Thyroid gland (tissue), 4 donors: ENCODE measurements at regions not wholly inside any gene's neighbourhood (a gene's known extent, or its start where the extent isn't known, plus 50 kb on each side); places are given as distances from the start of the nearest gene placed in this dataset.

Experiments
- DNase-seq, 2 donors: peaks; one replicate each; pipeline ENCODE4 v3.0.0-alpha.2; 2019
- H3K27ac ChIP-seq, 3 donors: fragments of 200-600 bp; sonication (generic); 1 replicate in 2 of 3; 2 replicates in 1 of 3; pipeline ENCODE4 v1.5.1; 2016 to 2019; ENCODE audit warnings: mild to moderate bottlenecking in 1 of 3, moderate library complexity in 1 of 3
- H3K27me3 ChIP-seq: fragments of 200-600 bp; sonication (generic); one replicate; pipeline ENCODE4 v1.5.1; 2019
- H3K36me3 ChIP-seq, 2 donors: fragments of 200-600 bp; sonication (generic); one replicate each; pipeline ENCODE4 v1.5.1; 2016 to 2019
- H3K4me1 ChIP-seq, 2 donors: fragments of 200-600 bp; sonication (generic); one replicate each; pipeline ENCODE4 v1.5.1; 2017 to 2019
- H3K4me3 ChIP-seq, 3 donors: fragments of 200-600 bp; sonication (generic); replicated peaks in 1 of 3; 1 replicate in 2 of 3; 2 replicates in 1 of 3; pipeline ENCODE4 v1.5.1; 2016; ENCODE audit warnings: mild to moderate bottlenecking in 1 of 3
- H3K9me3 ChIP-seq: fragments of 200-600 bp; sonication (generic); one replicate; pipeline ENCODE4 v1.5.1; 2017
- CTCF ChIP-seq, 6 experiments: fragments of 200-600 bp in 3 of 6; fragments of 450-650 bp in 3 of 6; sonication (generic) in 3 of 6; IDR thresholded peaks; one replicate each; pipeline ENCODE4 v1.5.1; 2016 to 2019; ENCODE audit warnings: antibody characterized with exemption in 6 of 6, mild to moderate bottlenecking in 2 of 6, inconsistent platforms in 1 of 6, moderate library complexity in 1 of 6
- POLR2A ChIP-seq, 2 donors: fragments of 450-650 bp; IDR thresholded peaks; one replicate each; pipeline ENCODE4 v1.6.1; 2017; ENCODE audit warnings: antibody characterized with exemption in 2 of 2, mild to moderate bottlenecking in 2 of 2, moderate library complexity in 1 of 2
- WGBS, 2 donors: methylation state at CpG; one replicate each; pipeline ENCODE4 v1.1.5; 2017; 5-methylcytosine and 5-hydroxymethylcytosine counted together
- intact Hi-C: fragments of 100-400 bp; cut with DNase I; formaldehyde crosslinking; loops from one replicate; pipeline ENCODE4 v1.15.1; 2023

GRCh38 chr6:84916704-84917103 is 152.3 kb upstream of the TBX18 start:
- no peaks in the 10 kb centered on the region for H3K27me3 ChIP-seq
- H3K36me3 ChIP-seq = no peaks in the 10 kb centered on the region
- intact Hi-C loops = no loop called here
- DNase-seq = no peak
- WGBS, 2 donors = 73 to 77% methylated on average over 3 of the region's 3 CpGs
- no peaks in the 10 kb centered on the region for H3K9me3 ChIP-seq
- H3K4me1 ChIP-seq = no peaks in the 10 kb centered on the region
- TF ChIP-seq CTCF (IDR thresholded peaks at IDR 0.05) = no peak
- no peak for TF ChIP-seq POLR2A (IDR thresholded peaks at IDR 0.05)
- H3K4me3 ChIP-seq = no peak overlapping the region
- H3K27ac ChIP-seq = no peak overlapping the region

- 60 to 71% methylated on average over 12 of the region's 12 CpGs for WGBS, 2 donors
- no peak for DNase-seq
- H3K36me3 ChIP-seq = no peaks in the 10 kb centered on the region
- H3K4me1 ChIP-seq = no peaks in the 10 kb centered on the region
- no peaks in the 10 kb centered on the region for H3K27me3 ChIP-seq
- no peaks in the 10 kb centered on the region for H3K9me3 ChIP-seq
- no peak overlapping the region for H3K4me3 ChIP-seq
- no peak overlapping the region for H3K27ac ChIP-seq
- intact Hi-C loops = no loop called here
- TF ChIP-seq POLR2A (IDR thresholded peaks at IDR 0.05) (no peak), CTCF (IDR thresholded peaks at IDR 0.05) (no peak)
Observed at GRCh38 chr6:84912472-84913322, 148.3 kb upstream of the TBX18 start.

GRCh38 chr6:84910906-84911607 is 146.7 kb upstream of the TBX18 start:
- no peak for DNase-seq
- Histone ChIP-seq H3K36me3 (no peaks in the 10 kb centered on the region), H3K4me3 (no peak overlapping the region), H3K27ac (no peak overlapping the region), H3K27me3 (no peaks in the 10 kb centered on the region), H3K4me1 (no peaks in the 10 kb centered on the region), H3K9me3 (no peaks in the 10 kb centered on the region)
- no peak for TF ChIP-seq CTCF (IDR thresholded peaks at IDR 0.05)
- TF ChIP-seq POLR2A (IDR thresholded peaks at IDR 0.05) = no peak
- intact Hi-C loops = no loop called here
- WGBS, 2 donors = 74 to 79% methylated on average over 2 of the region's 2 CpGs

- H3K27me3 ChIP-seq = no peaks in the 10 kb centered on the region
- no peak for TF ChIP-seq POLR2A (IDR thresholded peaks at IDR 0.05)
- no peak for DNase-seq
- no peaks in the 10 kb centered on the region for H3K9me3 ChIP-seq
- no peaks in the 10 kb centered on the region for H3K4me1 ChIP-seq
- no peaks in the 10 kb centered on the region for H3K36me3 ChIP-seq
- WGBS, 2 donors = 67 to 68% methylated on average over 3 of the region's 3 CpGs
- no peak overlapping the region for H3K4me3 ChIP-seq
- no peak overlapping the region for H3K27ac ChIP-seq
- intact Hi-C loops = no loop called here
Observed at GRCh38 chr6:84908304-84908904, 144.0 kb upstream of the TBX18 start.

GRCh38 chr6:84906514-84906913 is 142.1 kb upstream of the TBX18 start:
- DNase-seq = no peak
- Histone ChIP-seq H3K27me3 (no peaks in the 10 kb centered on the region), H3K36me3 (no peaks in the 10 kb centered on the region), H3K27ac (no peak overlapping the region), H3K4me1 (no peaks in the 10 kb centered on the region), H3K4me3 (no peak overlapping the region), H3K9me3 (no peaks in the 10 kb centered on the region)
- TF ChIP-seq POLR2A (IDR thresholded peaks at IDR 0.05) = no peak
- TF ChIP-seq CTCF (IDR thresholded peaks at IDR 0.05) = no peak
- intact Hi-C loops = no loop called here
- 89 to 90% methylated on average over 3 of the region's 3 CpGs for WGBS, 2 donors
